ENCODE measurements at regions not wholly inside any gene's neighbourhood (a gene's known extent, or its start where the extent isn't known, plus 50 kb on each side); places are given as distances from the start of the nearest gene placed in this dataset.

DNA sequence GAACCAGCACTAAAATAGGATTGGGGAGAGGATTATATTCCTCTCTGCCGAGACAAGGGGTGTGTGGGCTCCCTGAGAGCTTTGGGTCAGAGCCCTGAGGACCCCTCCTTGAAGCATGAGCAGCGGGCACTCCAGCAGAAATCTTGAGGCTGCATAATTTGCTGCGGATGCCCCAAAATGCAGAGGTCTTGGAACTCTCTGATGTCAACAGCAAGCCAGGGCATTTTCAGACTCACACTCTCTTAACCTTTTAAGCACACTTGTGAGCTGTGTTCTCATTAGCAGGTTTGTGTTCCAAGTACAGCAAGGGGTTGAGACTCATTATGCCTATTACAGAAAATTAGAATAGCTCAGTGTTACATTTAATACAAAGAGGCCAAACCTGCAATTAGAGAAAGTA, 513.0 kb upstream of the ADAMTS16 start:
- Mint-ChIP-seq H3K4me1 (no peaks in the 10 kb centered on the region), H3K9me3 (peaks cover 5% of the 10 kb centered on the region)
- POLR2A ChIA-PET: no interaction called here

DNA sequence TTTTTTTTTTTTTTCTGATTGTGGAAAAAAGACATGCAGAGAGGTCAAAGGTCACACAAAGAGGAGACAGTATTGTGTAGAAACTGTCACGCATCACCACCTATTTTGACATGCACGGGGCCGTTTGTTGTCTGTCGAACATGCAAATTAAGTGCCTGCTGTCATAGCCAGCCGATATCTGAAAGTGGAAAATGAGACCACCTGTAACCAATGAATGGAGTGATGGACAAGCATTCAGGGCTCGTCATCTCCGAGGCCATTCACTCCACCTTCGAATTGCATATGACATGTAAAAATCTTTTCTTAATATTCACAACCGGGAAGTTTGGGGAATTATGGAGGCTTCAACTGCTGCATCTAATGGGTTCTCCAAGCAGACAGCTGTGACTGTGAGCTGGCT, 512.2 kb upstream of the ADAMTS16 start:
- no peaks in the 10 kb centered on the region for H3K27me3 Mint-ChIP-seq

More for the DNA sequence above, 513.0 kb upstream of the ADAMTS16 start:
- DNase-seq (no peak), ATAC-seq (ENCODE audit: low read depth) (no peak)
- no peaks in the 10 kb centered on the region for H3K27me3 Mint-ChIP-seq
- H3K36me3 Mint-ChIP-seq: no peaks in the 10 kb centered on the region
- H3K4me3 Mint-ChIP-seq: no peak overlapping the region
- H3K27ac Mint-ChIP-seq: no peak overlapping the region

DNA sequence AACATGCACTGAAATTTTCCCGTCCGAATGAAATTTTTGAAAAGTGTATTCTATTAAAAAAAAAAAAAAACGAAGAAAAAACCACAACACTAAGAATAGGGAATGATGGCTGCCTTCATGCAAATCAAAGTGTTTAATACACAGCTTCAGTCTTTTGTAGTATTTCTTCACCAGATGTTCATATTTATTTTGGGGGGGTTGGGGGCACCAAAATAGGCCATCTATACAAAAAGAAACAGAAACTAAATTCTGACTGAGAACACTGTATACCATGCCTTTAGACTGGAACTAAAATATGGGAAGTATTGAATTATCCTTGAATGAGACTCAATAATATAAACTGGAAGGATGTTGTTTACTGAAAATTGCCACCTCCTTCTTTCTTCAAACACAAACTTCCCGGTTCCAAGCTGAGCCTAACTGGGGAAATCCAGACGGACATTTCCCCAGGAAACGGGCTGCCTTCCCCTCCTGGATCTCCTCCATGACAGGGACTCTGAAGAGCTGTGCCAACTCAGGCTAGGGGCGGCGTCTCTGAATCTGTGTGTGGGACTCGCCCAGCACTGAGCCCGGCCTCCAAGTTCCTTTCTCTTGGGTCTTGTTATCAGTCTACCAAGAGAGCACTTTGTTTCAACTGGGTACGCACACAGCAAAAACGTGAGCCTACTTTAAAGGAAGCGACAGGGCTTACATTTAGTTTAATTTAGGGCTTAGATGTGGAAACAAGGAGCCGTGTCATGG, 511.3 kb upstream of the ADAMTS16 start:
- H3K27me3 Mint-ChIP-seq: no peaks in the 10 kb centered on the region
- ATAC-seq (ENCODE audit: low read depth): no peak
- H3K4me1 Mint-ChIP-seq: no peaks in the 10 kb centered on the region
- POLR2A ChIA-PET: no interaction called here
- H3K9me3 Mint-ChIP-seq: peaks cover 5% of the 10 kb centered on the region
- H3K4me3 Mint-ChIP-seq: no peak overlapping the region
- DNase-seq: no peak
- no peaks in the 10 kb centered on the region for H3K36me3 Mint-ChIP-seq
- no peak overlapping the region for H3K27ac Mint-ChIP-seq

More for the DNA sequence above, 512.2 kb upstream of the ADAMTS16 start:
- no peak overlapping the region for H3K27ac Mint-ChIP-seq
- no peak for ATAC-seq (ENCODE audit: low read depth)
- no peaks in the 10 kb centered on the region for H3K36me3 Mint-ChIP-seq
- DNase-seq: no peak
- peaks cover 5% of the 10 kb centered on the region for H3K9me3 Mint-ChIP-seq
- POLR2A ChIA-PET: no interaction called here
- H3K4me3 Mint-ChIP-seq: no peak overlapping the region
- H3K4me1 Mint-ChIP-seq: no peaks in the 10 kb centered on the region

DNA sequence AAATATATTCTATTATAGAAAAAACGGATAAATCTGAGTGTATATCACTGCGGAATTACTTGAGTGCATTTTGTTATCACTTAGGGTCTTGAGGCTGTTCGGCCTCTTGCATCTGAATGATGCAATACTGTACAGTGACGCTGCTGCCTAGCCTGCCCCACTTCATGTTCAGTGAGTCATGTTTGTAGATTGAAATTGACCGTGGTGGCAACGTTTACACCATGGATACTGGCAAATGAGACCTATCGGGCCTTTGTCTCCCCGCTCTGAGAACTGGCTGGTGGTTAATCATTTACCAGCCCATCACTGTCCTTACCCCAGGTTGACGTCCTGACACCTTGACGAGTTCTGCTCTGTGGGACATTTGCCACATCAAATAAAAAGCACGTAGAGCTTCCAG, 510.1 kb upstream of the ADAMTS16 start:
- no peak overlapping the region for H3K27ac Mint-ChIP-seq
- no peaks in the 10 kb centered on the region for H3K27me3 Mint-ChIP-seq
- no peak overlapping the region for H3K4me3 Mint-ChIP-seq
- peaks cover 5% of the 10 kb centered on the region for H3K9me3 Mint-ChIP-seq
- no peaks in the 10 kb centered on the region for H3K36me3 Mint-ChIP-seq
- DNase-seq (no peak), ATAC-seq (ENCODE audit: low read depth) (no peak)
- POLR2A ChIA-PET: no interaction called here
- H3K4me1 Mint-ChIP-seq: no peaks in the 10 kb centered on the region

DNA sequence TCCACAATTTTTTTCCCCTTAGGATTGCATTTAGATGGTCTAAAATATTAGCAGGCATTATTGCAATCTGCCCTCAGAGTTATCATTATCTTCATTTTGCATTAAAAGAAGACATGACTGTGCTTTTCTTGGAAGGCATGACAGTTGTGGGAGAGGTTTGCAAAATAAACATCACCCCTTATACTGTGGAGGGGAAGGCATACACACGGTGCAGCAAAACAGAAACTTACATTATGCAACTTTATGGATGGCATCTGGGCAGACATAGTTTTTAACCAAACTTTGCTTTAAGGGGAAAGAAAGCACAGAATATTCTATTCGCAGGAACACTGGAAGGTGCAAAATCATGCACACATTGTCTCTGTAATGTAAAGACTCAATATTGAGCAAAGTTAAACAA, 505.8 kb upstream of the ADAMTS16 start:
- H3K27me3 Mint-ChIP-seq: no peaks in the 10 kb centered on the region
- DNase-seq (no peak), ATAC-seq (ENCODE audit: low read depth) (no peak)
- POLR2A ChIA-PET: no interaction called here
- H3K9me3 Mint-ChIP-seq: peaks cover 5% of the 10 kb centered on the region
- H3K4me1 Mint-ChIP-seq: no peaks in the 10 kb centered on the region
- H3K4me3 Mint-ChIP-seq: no peak overlapping the region
- H3K27ac Mint-ChIP-seq: no peak overlapping the region
- H3K36me3 Mint-ChIP-seq: no peaks in the 10 kb centered on the region

DNA sequence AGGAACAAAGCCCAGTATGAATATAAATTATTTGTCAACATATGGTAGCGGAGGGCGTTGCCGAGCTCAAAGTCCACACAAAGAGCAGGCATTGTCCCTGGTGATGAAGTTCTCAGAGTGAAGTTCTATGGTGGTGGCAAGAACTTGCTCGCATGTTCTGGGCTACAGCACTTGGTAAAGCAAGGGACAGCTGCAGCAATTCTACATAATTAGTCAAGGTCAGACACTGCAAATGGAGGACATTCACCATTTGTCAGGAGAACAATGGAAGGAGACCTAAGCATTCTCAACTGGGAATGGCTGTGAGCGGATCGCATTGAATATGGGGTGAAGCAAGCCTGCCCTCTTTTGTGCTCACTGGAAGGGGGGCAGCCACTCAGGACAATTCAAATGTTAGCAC, 503.8 kb upstream of the ADAMTS16 start:
- Mint-ChIP-seq H3K4me3 (no peak overlapping the region), H3K27ac (no peak overlapping the region), H3K27me3 (no peaks in the 10 kb centered on the region), H3K9me3 (peaks cover 3% of the 10 kb centered on the region), H3K4me1 (no peaks in the 10 kb centered on the region), H3K36me3 (no peaks in the 10 kb centered on the region)
- no peak for ATAC-seq (ENCODE audit: low read depth)
- POLR2A ChIA-PET: no interaction called here
- DNase-seq: no peak

DNA sequence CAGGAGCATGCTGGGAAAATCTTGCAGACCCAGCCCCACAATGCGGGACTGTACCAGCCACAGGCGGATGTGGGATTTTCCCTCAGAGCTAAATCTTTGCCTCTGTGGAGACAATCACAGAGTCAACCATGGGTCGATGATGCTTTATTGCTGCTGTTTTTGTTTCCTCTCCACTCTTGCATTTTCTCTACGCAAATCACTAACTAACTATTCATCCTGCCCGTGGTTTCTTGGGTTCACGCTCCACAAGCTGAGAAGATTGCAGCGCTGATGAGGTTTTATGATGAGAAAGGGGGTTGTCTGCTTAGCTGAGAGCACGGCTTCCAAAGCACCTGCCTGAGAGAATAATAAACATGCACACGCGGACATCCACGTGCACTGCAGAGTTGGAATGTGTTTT, 500.2 kb upstream of the ADAMTS16 start:
- Mint-ChIP-seq H3K4me1 (no peaks in the 10 kb centered on the region), H3K27me3 (no peaks in the 10 kb centered on the region), H3K9me3 (peaks cover 1% of the 10 kb centered on the region), H3K4me3 (no peak overlapping the region), H3K36me3 (no peaks in the 10 kb centered on the region), H3K27ac (no peak overlapping the region)
- POLR2A ChIA-PET: no interaction called here
- DNase-seq: no peak
- ATAC-seq (ENCODE audit: low read depth): no peak

DNA sequence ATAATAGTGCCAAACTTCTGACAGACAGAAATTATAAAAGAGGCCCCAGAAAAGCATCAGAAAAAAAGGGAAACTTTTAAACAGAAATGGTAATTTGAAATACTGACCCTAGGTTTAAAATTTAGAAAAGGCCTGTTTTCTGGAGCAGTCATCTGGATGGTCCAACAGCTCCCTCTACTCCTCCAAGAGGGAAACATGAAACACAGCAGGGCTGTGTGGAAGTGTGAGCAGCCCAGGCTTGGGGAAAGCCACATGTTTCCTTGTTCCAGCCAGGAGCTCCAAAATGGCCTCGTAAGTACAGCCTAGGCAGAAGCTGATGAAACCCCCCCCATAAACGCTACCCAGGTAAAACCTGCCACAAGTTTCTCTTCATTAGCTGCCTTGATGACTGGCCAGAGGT, 499.3 kb upstream of the ADAMTS16 start:
- Mint-ChIP-seq H3K9me3 (peaks cover 1% of the 10 kb centered on the region), H3K27ac (no peak overlapping the region), H3K27me3 (no peaks in the 10 kb centered on the region), H3K4me3 (no peak overlapping the region), H3K36me3 (no peaks in the 10 kb centered on the region), H3K4me1 (no peaks in the 10 kb centered on the region)
- DNase-seq (no peak), ATAC-seq (ENCODE audit: low read depth) (no peak)
- POLR2A ChIA-PET: no interaction called here

DNA sequence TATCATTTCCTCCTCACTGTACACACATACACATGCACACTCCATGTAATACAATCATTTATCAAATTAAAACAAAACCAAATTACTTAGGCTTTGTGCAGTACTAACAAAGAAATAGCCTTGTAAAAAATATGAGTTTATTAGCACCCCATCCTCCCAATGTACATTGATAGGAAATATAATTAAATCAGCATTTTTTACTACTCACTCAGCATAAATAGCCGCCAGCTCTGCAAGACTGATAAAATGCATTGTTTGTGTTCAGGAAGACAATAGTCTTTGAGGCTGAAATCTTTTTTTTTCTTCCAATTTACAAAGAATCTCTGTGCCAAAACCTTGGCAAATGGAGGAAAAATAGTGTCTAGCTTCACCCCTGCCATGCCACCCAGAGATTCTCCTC, 497.6 kb upstream of the ADAMTS16 start:
- POLR2A ChIA-PET: no interaction called here
- no peaks in the 10 kb centered on the region for H3K36me3 Mint-ChIP-seq
- H3K9me3 Mint-ChIP-seq: peaks cover 1% of the 10 kb centered on the region
- H3K27me3 Mint-ChIP-seq: no peaks in the 10 kb centered on the region
- no peaks in the 10 kb centered on the region for H3K4me1 Mint-ChIP-seq
- DNase-seq (no peak), ATAC-seq (ENCODE audit: low read depth) (no peak)
- H3K4me3 Mint-ChIP-seq: no peak overlapping the region
- no peak overlapping the region for H3K27ac Mint-ChIP-seq

DNA sequence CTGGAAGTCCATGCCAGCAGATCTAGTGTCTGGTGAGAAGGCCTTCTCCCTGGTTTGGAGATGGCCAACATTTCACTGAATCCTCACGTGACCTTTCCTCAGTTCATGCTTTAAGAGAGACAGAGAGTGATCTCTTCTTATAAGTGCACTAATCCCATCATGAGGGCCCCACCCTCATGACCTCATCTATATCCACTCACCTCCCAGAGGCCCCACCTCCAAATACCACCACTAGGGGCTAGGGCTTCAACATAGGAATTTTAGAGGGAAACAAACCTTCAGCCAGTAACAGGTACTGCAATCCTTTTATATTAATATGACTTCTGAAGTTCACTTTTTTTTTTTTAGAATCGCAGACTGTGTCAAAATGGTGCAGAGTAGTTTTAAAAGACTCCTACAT, 496.9 kb upstream of the ADAMTS16 start:
- ATAC-seq (ENCODE audit: low read depth) (no peak), DNase-seq (no peak)
- no peak overlapping the region for H3K4me3 Mint-ChIP-seq
- H3K36me3 Mint-ChIP-seq: no peaks in the 10 kb centered on the region
- H3K27ac Mint-ChIP-seq: no peak overlapping the region
- POLR2A ChIA-PET: no interaction called here
- H3K9me3 Mint-ChIP-seq: peaks cover 1% of the 10 kb centered on the region
- H3K4me1 Mint-ChIP-seq: no peaks in the 10 kb centered on the region
- H3K27me3 Mint-ChIP-seq: no peaks in the 10 kb centered on the region

DNA sequence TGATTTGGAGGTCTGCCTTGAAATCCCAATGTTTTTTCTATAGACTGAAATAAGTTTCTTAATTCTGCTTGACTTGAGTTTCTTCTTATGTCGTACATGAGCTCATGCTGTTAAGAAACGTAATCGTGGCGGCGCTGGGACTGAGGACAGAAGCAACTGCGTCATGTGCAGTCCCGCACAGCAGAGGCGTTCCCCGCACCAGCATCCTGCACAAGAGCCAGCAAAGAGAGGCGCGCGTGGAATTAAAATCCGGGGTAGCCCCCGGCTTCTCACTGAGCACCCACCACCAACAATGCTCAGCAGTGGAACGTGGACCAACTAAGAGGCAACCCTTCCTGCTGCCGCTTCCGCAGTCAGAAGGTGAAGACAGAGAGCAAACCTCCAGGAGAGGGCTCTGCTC, 496.2 kb upstream of the ADAMTS16 start:
- H3K4me3 Mint-ChIP-seq: no peak overlapping the region
- ATAC-seq (ENCODE audit: low read depth) (no peak), DNase-seq (no peak)
- no peaks in the 10 kb centered on the region for H3K27me3 Mint-ChIP-seq
- no peak overlapping the region for H3K27ac Mint-ChIP-seq
- no peaks in the 10 kb centered on the region for H3K36me3 Mint-ChIP-seq
- POLR2A ChIA-PET: no interaction called here
- H3K4me1 Mint-ChIP-seq: no peaks in the 10 kb centered on the region
- peaks cover 1% of the 10 kb centered on the region for H3K9me3 Mint-ChIP-seq

DNA sequence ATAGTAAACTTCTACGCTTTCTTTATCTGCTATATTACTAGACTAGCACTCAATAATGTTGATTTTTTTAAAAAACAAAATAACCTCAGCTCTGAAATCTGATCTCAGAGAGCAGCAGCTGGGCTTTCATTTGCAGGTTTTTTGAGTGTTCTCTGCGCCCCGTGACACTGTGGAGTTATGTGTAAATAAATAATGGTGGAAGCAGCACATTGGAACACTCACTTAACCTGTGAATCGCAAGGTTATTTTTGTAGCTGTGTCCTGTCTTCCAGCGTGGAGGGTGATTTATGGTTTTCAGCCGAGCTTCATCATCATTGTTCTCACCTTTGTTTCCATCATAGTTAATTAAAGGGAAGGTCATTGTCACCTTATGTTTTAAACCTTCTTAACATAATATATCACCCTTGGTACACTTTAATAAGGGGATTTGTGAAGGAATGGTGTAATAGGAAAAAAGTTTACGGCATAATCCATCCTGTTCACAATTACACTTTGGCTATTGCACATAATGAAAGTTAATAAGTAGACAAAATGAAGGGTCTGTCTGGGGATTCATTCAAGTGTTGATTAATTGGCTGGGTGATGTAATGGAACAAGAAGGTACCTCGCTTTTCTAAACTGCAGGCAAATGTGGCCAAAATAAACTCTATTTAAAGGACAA, 493.3 kb upstream of the ADAMTS16 start:
- Mint-ChIP-seq H3K27me3 (no peaks in the 10 kb centered on the region), H3K36me3 (no peaks in the 10 kb centered on the region), H3K4me3 (no peak overlapping the region), H3K27ac (no peak overlapping the region), H3K4me1 (no peaks in the 10 kb centered on the region), H3K9me3 (peaks cover 2% of the 10 kb centered on the region)
- ATAC-seq (ENCODE audit: low read depth): no peak
- POLR2A ChIA-PET: no interaction called here
- DNase-seq: no peak

DNA sequence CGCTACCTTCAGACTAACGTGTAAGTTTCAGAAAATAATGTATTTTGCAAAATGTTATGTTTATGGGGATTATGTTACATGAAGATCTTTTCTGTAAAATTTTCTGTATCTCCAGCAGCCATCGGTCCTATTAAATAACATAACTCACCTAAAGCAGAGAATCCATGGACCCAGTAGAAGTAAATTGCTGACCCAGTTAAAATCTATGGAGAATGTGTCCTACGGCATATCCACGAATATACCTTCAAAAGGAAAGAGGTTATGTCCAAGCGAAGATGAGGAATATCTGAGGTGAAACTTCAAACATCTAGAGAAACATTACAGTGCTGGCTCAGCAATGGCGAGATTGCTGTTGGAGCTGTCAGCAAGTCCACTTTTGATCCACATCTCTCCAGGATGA, 492.2 kb upstream of the ADAMTS16 start:
- POLR2A ChIA-PET: no interaction called here
- H3K27ac Mint-ChIP-seq: no peak overlapping the region
- ATAC-seq (ENCODE audit: low read depth) (no peak), DNase-seq (no peak)
- peaks cover 2% of the 10 kb centered on the region for H3K9me3 Mint-ChIP-seq
- no peaks in the 10 kb centered on the region for H3K4me1 Mint-ChIP-seq
- H3K27me3 Mint-ChIP-seq: no peaks in the 10 kb centered on the region
- no peaks in the 10 kb centered on the region for H3K36me3 Mint-ChIP-seq
- no peak overlapping the region for H3K4me3 Mint-ChIP-seq

DNA sequence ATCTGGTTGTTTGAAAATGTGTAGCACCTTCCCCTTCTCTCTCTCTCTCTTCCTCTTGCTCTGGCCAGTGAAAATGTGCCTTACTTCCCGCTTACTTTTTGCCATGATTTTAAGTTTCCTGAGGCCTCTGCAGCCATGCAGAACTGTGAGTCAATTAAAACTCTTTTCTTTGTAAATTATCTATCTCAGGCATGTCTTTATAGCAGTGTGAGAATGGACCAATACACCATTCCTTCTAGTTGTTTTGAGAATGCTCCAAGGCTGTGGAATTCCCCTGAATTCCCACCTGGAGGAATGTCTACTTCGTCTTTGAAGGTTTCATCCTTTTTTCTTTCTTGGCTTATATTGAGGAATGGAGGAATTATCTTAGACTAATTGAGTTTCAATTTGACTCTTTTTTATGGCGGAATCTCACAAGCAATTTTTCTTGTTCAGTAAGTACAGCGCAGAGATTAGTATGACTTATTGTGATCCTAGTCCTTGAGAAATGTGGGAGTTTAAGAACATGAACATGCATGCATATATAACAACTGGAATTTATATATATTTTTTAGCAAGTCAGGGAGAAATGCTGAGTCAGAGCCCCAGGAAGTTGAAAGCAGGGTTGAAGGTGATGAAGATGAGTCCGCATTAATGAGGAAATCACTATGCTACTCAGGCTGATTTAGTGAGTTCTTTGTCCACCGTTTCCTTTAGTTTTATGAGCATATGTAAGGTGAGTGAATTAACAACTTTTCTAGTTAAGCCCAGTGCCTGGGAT, 488.1 kb upstream of the ADAMTS16 start:
- Mint-ChIP-seq H3K27ac (no peak overlapping the region), H3K9me3 (peaks cover 7% of the 10 kb centered on the region), H3K27me3 (no peaks in the 10 kb centered on the region), H3K4me1 (no peaks in the 10 kb centered on the region), H3K4me3 (no peak overlapping the region), H3K36me3 (no peaks in the 10 kb centered on the region)
- no peak for ATAC-seq (ENCODE audit: low read depth)
- DNase-seq: no peak
- POLR2A ChIA-PET: no interaction called here

All from activated naive CD8-positive, alpha-beta T cell treated with anti-CD3 and anti-CD28 coated beads, Interleukin-2, amount 10 ng/mL, durations not matched to agents 7 days and 5 days (primary cell).